HL-60 (cell line): ENCODE measurements at regions not wholly inside any gene's neighbourhood (a gene's known extent, or its start where the extent isn't known, plus 50 kb on each side); places are given as distances from the start of the nearest gene placed in this dataset.

Source experiments
- CTCF ChIP-seq: IDR thresholded peaks from one replicate; pipeline ENCODE4 v1.5.1; 2011; ENCODE audit warnings: low read length, control low read depth, inconsistent platforms; ENCODE audit not compliant: insufficient read depth
- POLR2AphosphoS5 ChIP-seq: IDR thresholded peaks from 2 replicates; pipeline ENCODE4 v1.6.1; 2012; ENCODE audit warnings: low read depth
- REST ChIP-seq: IDR thresholded peaks from 2 replicates; pipeline ENCODE4 v1.6.1; 2012; ENCODE audit warnings: low read depth; ENCODE audit not compliant: insufficient replicate concordance
- SPI1 ChIP-seq: IDR thresholded peaks from 2 replicates; pipeline ENCODE4 v1.6.1; 2012; ENCODE audit warnings: low read depth, mild to moderate bottlenecking, borderline replicate concordance

GRCh38 chr6:40881501-40881900 lies 157.5 kb downstream of the UNC5CL start:
- TF ChIP-seq CTCF (no peak), POLR2AphosphoS5 (no peak), REST (no peak), SPI1 (peak; percentile 33; the same call in 1 of the 2 replicates)
